OCI-M1 (cell line): ENCODE measurements at regions not wholly inside any gene's neighbourhood (a gene's known extent, or its start where the extent isn't known, plus 50 kb on each side); places are given as distances from the start of the nearest gene placed in this dataset.

Experiments
- DNase-seq: peaks from one replicate; lab custom pipeline; 2025; lab: John Stamatoyannopoulos, UW

GRCh38 chr13:40456397-40456953 lies 210.0 kb downstream of the FOXO1 start:
- no peak for DNase-seq

- no peak for DNase-seq
Measured at GRCh38 chr13:40456979-40457553, 209.4 kb downstream of the FOXO1 start.

GRCh38 chr13:40457929-40458719 lies 208.3 kb downstream of the FOXO1 start:
- no peak for DNase-seq

DNA sequence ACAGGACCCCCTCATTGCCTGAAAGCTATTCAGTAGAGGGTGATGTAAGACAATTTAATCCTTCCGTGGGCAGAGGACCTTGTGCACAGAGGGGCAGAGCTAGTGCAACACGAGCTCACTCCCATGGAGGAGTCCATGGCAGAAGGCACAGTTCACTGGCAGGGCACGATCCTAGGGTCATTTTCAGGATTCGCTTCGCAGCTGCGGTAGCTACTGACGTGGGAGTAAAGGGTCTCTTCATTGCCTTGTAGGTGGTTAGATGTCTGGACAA lies 207.8 kb downstream of the FOXO1 start:
- no peak for DNase-seq

- DNase-seq = no peak
Measured at GRCh38 chr13:40460116-40460515, 206.3 kb downstream of the FOXO1 start.

GRCh38 chr13:40464337-40465014 lies 202.0 kb downstream of the FOXO1 start:
- DNase-seq = no peak

DNA sequence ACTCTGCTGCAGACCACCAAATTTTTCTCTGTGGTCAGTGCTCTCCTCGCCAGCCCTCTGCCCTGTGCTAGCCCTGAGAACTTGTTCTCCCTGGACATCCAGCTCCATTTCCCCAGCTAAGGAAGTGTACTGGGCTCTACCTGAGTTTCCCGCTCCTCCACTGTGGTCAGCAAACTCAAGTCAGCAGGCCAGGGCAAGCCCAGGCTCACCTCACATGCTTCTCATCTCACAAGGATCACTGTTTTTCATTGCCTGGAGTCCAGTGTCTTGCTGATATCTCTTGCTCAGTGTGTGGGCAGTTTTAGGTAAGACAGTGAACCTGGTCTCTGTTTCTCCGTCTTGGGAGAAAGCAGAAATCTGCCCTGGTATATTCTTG lies 201.4 kb downstream of the FOXO1 start:
- no peak for DNase-seq

- DNase-seq = no peak
Measured at GRCh38 chr13:40466272-40466671, 200.2 kb downstream of the FOXO1 start.

DNA sequence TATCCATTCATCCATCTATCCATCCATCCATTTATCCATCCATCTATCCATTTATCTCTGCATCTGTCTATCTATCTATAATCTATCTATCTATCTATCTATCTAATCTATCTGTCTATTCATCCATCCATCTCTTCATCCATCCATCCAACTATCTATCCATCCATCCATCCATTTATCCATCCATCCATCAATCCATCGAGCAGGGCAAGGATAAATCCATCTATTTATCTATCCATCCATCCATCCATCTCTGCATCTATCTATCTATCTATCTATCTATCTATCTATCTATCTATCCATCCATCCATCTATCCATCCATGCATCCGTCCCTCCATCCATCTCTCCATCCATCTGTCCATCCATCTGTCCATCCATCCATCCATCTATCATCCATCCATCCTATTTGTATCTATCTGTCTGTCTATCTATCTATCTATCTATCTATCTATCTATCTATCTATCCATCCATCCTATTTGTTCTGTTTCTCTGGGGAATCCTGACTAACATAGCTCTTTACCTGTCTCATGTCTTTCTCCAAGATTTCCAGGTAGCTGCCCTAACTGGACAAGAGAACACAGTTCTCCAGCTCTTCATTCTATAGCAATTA lies 198.1 kb downstream of the FOXO1 start:
- DNase-seq = no peak

DNA sequence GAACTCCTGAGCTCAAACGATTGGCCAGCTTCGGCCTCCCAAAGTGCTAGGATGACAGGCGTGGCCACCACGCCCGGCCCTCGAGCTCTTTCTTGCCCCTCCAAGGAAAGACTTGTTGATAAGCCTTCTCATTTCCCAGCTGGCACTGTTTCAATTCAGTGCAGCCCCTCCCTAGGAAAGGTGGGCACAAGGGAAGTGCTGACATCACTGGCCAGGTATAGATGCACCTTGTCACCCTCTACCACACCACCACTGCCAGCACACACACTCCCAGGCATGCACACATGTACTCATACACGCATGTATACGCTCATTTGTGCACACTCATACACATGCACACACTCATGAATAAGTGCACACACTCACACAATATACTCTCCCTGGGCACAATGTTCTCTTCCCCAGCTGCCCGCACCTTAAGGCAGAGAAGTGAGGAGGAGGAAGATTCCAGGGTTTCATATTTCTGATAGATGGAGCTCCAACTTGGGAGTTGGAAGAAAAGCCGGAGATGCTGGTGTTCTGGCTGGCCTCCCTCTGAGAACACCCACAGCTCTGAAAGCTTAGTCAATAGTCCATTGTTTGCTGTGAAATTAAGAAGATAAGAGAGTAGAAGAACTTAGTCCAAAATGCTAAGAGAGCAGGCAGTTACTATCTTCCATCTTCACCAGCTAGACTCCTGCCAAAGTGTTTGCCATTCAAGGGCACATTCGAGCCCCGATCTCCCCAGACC lies 196.7 kb downstream of the FOXO1 start:
- no peak for DNase-seq

- DNase-seq = no peak
Measured at GRCh38 chr13:40470660-40471059, 195.8 kb downstream of the FOXO1 start.

DNA sequence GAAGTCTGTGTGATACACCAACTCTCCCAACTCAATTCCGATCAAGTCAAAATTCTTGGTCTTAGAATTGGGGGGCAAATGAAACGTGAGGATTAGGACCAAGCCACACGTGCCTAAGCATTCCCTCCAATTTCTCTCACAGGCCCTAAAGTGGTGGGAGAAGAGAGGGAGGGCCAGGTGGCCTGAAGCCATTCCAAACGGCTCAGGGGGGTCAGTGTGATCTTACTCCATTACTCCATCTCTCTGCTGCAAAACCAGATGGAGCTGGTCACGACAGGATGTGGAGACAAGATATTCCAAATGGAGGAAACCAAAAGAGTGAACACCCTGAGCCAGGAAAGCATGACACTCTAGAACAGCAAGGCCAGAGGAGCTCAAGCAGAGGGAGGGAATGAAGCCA lies 195.4 kb downstream of the FOXO1 start:
- DNase-seq = no peak

GRCh38 chr13:40471911-40472310 lies 194.5 kb downstream of the FOXO1 start:
- DNase-seq = no peak

DNA sequence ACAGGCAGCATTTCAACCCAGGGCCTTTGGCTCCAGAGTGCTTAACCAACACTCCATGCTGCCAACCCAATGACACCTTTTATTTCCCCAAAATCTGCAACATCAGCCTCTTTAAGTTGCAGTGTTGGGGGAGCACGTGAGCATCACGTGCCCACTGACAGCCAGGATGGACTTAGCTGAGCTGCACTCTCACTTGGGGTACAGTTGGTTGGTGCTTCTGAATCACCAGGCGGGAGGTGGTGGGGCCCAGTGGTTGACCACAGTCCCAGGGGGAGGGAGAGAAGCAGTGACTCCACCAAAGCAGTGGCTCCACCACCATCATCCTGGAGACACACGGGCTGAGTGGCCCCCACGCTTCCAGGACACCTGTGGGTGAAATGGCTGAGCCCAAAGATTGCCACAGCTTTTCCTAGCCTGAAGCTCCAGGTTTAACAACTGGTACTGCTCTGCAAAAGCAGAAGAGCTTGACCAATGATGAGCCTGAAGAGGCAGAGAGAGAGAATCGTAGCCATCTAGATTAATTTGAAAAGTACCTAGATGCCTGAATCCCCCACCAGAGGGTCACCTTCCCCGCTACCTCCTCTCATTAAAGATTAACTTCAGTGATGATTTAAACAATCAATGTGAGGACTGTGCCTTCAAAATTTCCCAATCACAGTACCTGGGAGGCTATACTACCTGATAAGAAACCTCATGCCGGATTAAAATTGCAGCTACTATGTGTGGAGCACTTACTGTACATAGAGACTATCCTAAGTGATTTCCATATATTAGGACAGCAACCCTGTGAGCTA lies 193.8 kb downstream of the FOXO1 start:
- no peak for DNase-seq

- DNase-seq = no peak
Measured at GRCh38 chr13:40475617-40476016, 190.8 kb downstream of the FOXO1 start.

DNA sequence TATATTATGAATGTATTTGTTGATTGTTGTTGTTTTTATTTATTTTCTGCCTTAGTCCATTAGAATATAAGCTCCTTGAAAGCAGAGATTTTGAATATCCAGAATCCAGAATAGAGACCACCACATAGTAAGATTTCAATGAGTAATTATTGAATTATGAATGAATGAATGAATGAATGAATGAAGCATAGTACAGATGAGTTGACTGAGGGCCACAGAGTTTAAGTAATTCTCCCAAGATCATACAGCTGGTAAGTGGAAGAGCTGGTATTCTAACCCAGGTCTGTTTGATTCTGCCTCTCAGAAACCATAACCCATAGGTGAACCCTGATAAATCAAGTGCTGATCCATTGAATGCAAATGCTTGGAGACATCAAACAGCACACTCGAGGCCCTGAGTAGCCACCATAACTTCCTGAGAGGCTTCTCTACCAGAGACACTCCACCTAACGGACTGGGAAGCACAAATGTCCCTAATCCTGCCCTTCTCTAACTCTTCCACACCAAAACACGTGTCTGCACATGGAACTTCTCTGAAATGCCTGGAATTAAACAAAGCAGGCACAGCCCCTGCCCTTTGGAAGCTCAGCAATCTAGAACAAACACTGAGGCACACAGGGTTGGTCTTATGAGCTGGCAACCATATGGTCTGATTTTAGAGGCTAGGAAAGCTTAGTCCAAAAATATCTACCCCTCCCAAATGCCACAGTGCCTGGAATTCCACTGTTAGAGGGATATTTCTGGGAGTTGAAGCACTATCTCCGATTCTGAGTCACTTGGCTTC lies 190.1 kb downstream of the FOXO1 start:
- DNase-seq = no peak

DNA sequence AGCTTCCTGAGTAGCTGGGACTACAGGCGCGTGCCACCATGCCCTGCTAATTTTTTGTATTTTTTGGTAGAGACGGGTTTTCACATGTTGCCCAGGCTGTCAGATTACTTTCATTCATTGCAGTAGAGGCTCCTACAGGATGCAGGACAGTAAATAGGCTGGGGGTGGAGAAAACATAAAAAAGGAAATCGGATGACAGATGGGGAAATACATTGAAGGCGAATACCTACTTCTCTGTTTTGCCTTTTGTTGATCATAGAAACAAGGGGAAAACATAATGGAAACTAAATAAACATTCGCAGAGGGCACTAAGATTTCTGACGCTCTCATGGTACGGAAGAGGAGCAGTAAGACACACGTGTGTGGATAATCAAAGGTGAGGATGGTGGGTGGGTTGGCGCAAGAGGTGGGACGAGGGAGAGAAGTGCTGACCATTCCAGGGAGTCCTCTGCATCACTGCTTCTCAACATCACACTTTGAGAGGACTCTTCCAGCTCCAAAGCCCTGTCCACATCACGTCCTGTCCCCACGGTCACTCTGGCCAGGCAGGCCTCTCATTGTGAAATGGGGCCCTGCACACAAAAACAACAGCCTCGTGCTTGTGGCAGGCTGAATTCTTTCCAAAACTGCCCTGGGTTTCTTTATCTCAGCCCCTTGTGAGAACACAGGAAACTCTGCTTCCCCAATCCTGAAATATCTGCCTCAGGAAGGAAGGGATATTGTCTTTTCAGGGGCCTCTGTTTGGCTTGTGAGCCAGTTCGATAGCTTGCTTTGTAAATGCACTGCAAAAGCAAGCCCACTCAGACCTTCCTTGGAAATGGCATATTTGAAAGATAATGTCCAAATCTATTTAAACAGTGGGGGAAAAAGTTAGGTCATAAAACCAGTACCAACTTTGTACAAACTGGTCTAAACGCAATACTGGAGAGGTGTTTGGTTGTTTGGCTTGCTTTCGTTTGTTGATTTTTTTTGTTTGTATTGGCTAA lies 188.5 kb downstream of the FOXO1 start:
- no peak for DNase-seq

- DNase-seq = no peak
Measured at GRCh38 chr13:40478775-40479174, 187.7 kb downstream of the FOXO1 start.

- no peak for DNase-seq
Measured at GRCh38 chr13:40479196-40479845, 187.1 kb downstream of the FOXO1 start.
